A549 (cell line): ENCODE measurements at regions not wholly inside any gene's neighbourhood (a gene's known extent, or its start where the extent isn't known, plus 50 kb on each side); places are given as distances from the start of the nearest gene placed in this dataset.

Source experiments
- BHLHE40 ChIP-seq: IDR thresholded peaks from 2 replicates; pipeline ENCODE4 v1.6.1; 2012; ENCODE audit warnings: low read depth, low read length, inconsistent platforms
- EP300 ChIP-seq, 2 experiments: fragments of >200 bp; sonication (Bioruptor Twin); formaldehyde crosslinking; IDR thresholded peaks; 2 replicates in 1 of 2; 3 replicates in 1 of 2; pipeline ENCODE4 v1.6.1; 2016 to 2017
- JUN ChIP-seq, 2 experiments: fragments of >200 bp; sonication (Bioruptor Twin); formaldehyde crosslinking; IDR thresholded peaks; 2 replicates in 1 of 2; 3 replicates in 1 of 2; pipeline ENCODE4 v1.6.1; 2016 to 2017
- KDM5A ChIP-seq: fragments of 200-600 bp; sonication (generic); IDR thresholded peaks from 2 replicates; pipeline ENCODE4 v1.6.1; 2016; ENCODE audit warnings: antibody characterized with exemption, mild to moderate bottlenecking
- POLR2A ChIP-seq: IDR thresholded peaks from 2 replicates; pipeline ENCODE4 v1.6.1; 2012; ENCODE audit warnings: mild to moderate bottlenecking, low read length
- TF ChIP-seq, protein P1 (sequence below): fragments of 450-650 bp; IDR thresholded peaks from 2 replicates; pipeline ENCODE4 v1.6.1; 2014; ENCODE audit warnings: antibody characterized with exemption
- TF ChIP-seq, protein P2 (sequence below): fragments of >200 bp; sonication (Bioruptor Twin); formaldehyde crosslinking; IDR thresholded peaks from 3 replicates; pipeline ENCODE4 v1.5.1; 2016
- TF ChIP-seq, protein P3 (sequence below): fragments of 150-350 bp; IDR thresholded peaks from 2 replicates; pipeline ENCODE4 v1.6.1; 2014; ENCODE audit warnings: low read depth, mild to moderate bottlenecking, low read length

DNA sequence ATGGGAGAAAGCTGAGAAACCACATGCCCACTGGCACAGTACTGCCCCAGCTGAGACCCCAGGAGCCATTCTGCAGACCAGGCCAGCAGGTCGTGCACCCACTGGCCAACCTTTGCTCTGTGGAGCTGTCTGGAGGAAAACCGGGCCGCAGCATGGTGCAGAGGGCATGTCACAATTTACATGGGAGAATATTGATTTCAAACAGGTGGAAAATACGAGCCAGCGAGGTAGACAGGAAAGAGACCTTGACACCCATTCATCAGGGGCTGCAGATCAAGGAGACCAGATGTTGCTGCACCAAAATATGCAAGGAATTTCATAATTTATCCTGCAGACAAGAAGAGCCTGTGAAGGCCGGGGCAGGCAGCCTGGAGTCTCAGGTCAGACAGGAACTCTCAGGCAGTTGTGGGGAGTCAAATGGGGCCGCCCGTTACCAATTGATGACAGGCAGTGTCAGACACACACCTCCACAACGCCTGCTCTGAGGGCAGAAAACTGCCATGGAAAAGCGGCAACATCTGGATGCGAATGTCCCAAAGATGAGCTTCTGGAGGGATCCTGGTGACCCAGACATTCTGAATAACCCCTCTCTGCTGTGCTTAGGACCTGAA is 74.6 kb upstream of the BCL11B start:
- TF ChIP-seq POLR2A = no peak
- TF ChIP-seq, protein P1, sequence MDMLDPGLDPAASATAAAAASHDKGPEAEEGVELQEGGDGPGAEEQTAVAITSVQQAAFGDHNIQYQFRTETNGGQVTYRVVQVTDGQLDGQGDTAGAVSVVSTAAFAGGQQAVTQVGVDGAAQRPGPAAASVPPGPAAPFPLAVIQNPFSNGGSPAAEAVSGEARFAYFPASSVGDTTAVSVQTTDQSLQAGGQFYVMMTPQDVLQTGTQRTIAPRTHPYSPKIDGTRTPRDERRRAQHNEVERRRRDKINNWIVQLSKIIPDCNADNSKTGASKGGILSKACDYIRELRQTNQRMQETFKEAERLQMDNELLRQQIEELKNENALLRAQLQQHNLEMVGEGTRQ = no peak
- TF ChIP-seq, protein P2, sequence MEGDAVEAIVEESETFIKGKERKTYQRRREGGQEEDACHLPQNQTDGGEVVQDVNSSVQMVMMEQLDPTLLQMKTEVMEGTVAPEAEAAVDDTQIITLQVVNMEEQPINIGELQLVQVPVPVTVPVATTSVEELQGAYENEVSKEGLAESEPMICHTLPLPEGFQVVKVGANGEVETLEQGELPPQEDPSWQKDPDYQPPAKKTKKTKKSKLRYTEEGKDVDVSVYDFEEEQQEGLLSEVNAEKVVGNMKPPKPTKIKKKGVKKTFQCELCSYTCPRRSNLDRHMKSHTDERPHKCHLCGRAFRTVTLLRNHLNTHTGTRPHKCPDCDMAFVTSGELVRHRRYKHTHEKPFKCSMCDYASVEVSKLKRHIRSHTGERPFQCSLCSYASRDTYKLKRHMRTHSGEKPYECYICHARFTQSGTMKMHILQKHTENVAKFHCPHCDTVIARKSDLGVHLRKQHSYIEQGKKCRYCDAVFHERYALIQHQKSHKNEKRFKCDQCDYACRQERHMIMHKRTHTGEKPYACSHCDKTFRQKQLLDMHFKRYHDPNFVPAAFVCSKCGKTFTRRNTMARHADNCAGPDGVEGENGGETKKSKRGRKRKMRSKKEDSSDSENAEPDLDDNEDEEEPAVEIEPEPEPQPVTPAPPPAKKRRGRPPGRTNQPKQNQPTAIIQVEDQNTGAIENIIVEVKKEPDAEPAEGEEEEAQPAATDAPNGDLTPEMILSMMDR = no peak
- TF ChIP-seq JUN (IDR thresholded peaks at IDR 0.05) = no peak
- TF ChIP-seq BHLHE40 = no peak
- TF ChIP-seq, protein P3, sequence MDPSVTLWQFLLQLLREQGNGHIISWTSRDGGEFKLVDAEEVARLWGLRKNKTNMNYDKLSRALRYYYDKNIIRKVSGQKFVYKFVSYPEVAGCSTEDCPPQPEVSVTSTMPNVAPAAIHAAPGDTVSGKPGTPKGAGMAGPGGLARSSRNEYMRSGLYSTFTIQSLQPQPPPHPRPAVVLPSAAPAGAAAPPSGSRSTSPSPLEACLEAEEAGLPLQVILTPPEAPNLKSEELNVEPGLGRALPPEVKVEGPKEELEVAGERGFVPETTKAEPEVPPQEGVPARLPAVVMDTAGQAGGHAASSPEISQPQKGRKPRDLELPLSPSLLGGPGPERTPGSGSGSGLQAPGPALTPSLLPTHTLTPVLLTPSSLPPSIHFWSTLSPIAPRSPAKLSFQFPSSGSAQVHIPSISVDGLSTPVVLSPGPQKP = no peak
- TF ChIP-seq KDM5A = no peak
- no peak for TF ChIP-seq EP300 (IDR thresholded peaks at IDR 0.05)
